HL-60 (cell line): ENCODE measurements at regions not wholly inside any gene's neighbourhood (a gene's known extent, or its start where the extent isn't known, plus 50 kb on each side); places are given as distances from the start of the nearest gene placed in this dataset.

Experiments used
- GABPA ChIP-seq: IDR thresholded peaks from 2 replicates; pipeline ENCODE4 v1.6.1; 2012; ENCODE audit warnings: low read depth
- POLR2AphosphoS5 ChIP-seq: IDR thresholded peaks from 2 replicates; pipeline ENCODE4 v1.6.1; 2012; ENCODE audit warnings: low read depth
- SPI1 ChIP-seq: IDR thresholded peaks from 2 replicates; pipeline ENCODE4 v1.6.1; 2012; ENCODE audit warnings: low read depth, mild to moderate bottlenecking, borderline replicate concordance
- TF ChIP-seq, protein P1 (sequence below): IDR thresholded peaks from one replicate; pipeline ENCODE4 v1.5.1; 2011; ENCODE audit warnings: low read length, control low read depth, inconsistent platforms; ENCODE audit not compliant: insufficient read depth
- TF ChIP-seq, protein P2 (sequence below): IDR thresholded peaks from 2 replicates; pipeline ENCODE4 v1.6.1; 2012; ENCODE audit warnings: low read depth; ENCODE audit not compliant: insufficient replicate concordance

DNA sequence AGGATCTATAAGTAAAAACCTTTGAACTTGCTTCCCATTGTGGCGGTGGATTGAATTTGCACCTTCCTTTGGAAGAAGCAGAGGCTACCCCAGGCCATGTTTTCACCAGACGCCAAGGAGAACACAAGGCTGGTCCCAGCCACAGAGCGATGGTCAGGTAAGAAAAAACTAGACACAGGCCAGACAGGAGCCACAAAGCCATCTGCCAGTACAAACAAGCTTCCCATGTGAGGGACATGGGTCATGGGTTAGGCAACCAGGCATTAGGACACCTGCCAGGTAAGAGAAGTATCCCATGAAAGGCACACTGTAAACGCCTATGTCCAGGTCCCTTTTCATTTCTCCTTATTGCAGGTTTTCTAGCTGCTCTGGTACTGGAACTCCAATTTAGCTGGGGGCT, 190.2 kb downstream of the KLF13 start:
- TF ChIP-seq, protein P1, sequence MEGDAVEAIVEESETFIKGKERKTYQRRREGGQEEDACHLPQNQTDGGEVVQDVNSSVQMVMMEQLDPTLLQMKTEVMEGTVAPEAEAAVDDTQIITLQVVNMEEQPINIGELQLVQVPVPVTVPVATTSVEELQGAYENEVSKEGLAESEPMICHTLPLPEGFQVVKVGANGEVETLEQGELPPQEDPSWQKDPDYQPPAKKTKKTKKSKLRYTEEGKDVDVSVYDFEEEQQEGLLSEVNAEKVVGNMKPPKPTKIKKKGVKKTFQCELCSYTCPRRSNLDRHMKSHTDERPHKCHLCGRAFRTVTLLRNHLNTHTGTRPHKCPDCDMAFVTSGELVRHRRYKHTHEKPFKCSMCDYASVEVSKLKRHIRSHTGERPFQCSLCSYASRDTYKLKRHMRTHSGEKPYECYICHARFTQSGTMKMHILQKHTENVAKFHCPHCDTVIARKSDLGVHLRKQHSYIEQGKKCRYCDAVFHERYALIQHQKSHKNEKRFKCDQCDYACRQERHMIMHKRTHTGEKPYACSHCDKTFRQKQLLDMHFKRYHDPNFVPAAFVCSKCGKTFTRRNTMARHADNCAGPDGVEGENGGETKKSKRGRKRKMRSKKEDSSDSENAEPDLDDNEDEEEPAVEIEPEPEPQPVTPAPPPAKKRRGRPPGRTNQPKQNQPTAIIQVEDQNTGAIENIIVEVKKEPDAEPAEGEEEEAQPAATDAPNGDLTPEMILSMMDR = no peak
- TF ChIP-seq GABPA = no peak
- no peak for TF ChIP-seq SPI1
- TF ChIP-seq POLR2AphosphoS5 = no peak
- TF ChIP-seq, protein P2, sequence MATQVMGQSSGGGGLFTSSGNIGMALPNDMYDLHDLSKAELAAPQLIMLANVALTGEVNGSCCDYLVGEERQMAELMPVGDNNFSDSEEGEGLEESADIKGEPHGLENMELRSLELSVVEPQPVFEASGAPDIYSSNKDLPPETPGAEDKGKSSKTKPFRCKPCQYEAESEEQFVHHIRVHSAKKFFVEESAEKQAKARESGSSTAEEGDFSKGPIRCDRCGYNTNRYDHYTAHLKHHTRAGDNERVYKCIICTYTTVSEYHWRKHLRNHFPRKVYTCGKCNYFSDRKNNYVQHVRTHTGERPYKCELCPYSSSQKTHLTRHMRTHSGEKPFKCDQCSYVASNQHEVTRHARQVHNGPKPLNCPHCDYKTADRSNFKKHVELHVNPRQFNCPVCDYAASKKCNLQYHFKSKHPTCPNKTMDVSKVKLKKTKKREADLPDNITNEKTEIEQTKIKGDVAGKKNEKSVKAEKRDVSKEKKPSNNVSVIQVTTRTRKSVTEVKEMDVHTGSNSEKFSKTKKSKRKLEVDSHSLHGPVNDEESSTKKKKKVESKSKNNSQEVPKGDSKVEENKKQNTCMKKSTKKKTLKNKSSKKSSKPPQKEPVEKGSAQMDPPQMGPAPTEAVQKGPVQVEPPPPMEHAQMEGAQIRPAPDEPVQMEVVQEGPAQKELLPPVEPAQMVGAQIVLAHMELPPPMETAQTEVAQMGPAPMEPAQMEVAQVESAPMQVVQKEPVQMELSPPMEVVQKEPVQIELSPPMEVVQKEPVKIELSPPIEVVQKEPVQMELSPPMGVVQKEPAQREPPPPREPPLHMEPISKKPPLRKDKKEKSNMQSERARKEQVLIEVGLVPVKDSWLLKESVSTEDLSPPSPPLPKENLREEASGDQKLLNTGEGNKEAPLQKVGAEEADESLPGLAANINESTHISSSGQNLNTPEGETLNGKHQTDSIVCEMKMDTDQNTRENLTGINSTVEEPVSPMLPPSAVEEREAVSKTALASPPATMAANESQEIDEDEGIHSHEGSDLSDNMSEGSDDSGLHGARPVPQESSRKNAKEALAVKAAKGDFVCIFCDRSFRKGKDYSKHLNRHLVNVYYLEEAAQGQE = no peak
